A549 (cell line): ENCODE measurements at regions not wholly inside any gene's neighbourhood (a gene's known extent, or its start where the extent isn't known, plus 50 kb on each side); places are given as distances from the start of the nearest gene placed in this dataset.

Source experiments
- POLR2A ChIP-seq: IDR thresholded peaks from 2 replicates; pipeline ENCODE4 v1.6.1; 2012; ENCODE audit warnings: mild to moderate bottlenecking, low read length
- RARB ChIP-seq: fragments of 250-450 bp; sonication (Bioruptor Pico); IDR thresholded peaks from 2 replicates; pipeline ENCODE4 v1.8.0; 2021; ENCODE audit warnings: mild to moderate bottlenecking, moderate library complexity

- TF ChIP-seq RARB (CRISPR knock-in tag) (no peak), POLR2A (no peak)
Measured at GRCh38 chr6:170176898-170177771, 113.7 kb downstream of the DLL1 start.
